ENCODE measurements at regions not wholly inside any gene's neighbourhood (a gene's known extent, or its start where the extent isn't known, plus 50 kb on each side); places are given as distances from the start of the nearest gene placed in this dataset.

DNA sequence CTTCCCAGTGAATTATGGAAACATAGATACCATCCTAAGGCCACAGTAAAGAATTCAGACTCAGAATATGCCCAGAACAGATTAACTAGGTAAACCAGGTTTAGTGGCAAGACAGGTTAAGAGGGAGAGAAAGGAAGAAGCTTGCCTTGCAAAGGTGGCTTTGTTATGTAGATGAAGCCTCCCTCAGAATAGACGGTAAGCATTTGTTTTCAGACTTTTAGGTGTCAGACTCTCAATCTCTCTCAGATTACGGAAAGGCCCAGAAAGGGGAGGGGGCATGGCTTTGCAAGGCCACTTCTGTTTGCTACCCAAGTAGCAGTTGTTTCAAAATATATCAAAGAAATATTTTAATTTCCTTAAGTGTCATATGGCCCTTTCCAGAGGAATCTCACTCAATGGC is 457.1 kb upstream of the BOD1L1 start:
- no peak for TF ChIP-seq YY1 (IDR thresholded peaks at IDR 0.05; ENCODE audit: insufficient read depth, insufficient read length)
- no peak for TF ChIP-seq ZNF274 (IDR thresholded peaks at IDR 0.05; ENCODE audit: low read depth, low read length)

Measured in NT2/D1 (cell line).